ENCODE measurements at regions not wholly inside any gene's neighbourhood (a gene's known extent, or its start where the extent isn't known, plus 50 kb on each side); places are given as distances from the start of the nearest gene placed in this dataset.
"Not testable (repeated sequence)": the region's sequence is repeated elsewhere in the genome, so short reads cannot be mapped to it uniquely, and the experiment has no call there.

GRCh38 chr16:9345046-9345445, 253.6 kb downstream of the HAPSTR1 start:
- no peak for TF ChIP-seq CTCF (IDR thresholded peaks at IDR 0.05; ENCODE audit: low read depth, low read length)
- no peak for DNase-seq (ENCODE audit: low read depth in 2 of 2)
- H3K4me3 ChIP-seq (replicated peaks in 1 of 2; ENCODE audit: low read depth in 2 of 2, low read length in 2 of 2) = no peak overlapping the region

- no peak for DNase-seq (ENCODE audit: low read depth in 2 of 2)
- no peak for TF ChIP-seq CTCF (IDR thresholded peaks at IDR 0.05; ENCODE audit: low read depth, low read length)
- no peak overlapping the region for H3K4me3 ChIP-seq (replicated peaks in 1 of 2; ENCODE audit: low read depth in 2 of 2, low read length in 2 of 2)
Observed at GRCh38 chr16:9345880-9346279, 254.4 kb downstream of the HAPSTR1 start.

GRCh38 chr16:9348912-9349311, 257.5 kb downstream of the HAPSTR1 start:
- no peak for TF ChIP-seq CTCF (IDR thresholded peaks at IDR 0.05; ENCODE audit: low read depth, low read length)
- DNase-seq (ENCODE audit: low read depth in 2 of 2) = no peak
- no peak overlapping the region for H3K4me3 ChIP-seq (replicated peaks in 1 of 2; ENCODE audit: low read depth in 2 of 2, low read length in 2 of 2)

GRCh38 chr16:9349373-9349960, 258.0 kb downstream of the HAPSTR1 start:
- not testable (repeated sequence) for H3K4me3 ChIP-seq (replicated peaks in 1 of 2; ENCODE audit: low read depth in 2 of 2, low read length in 2 of 2); DNase-seq (ENCODE audit: low read depth in 2 of 2)

- not testable (repeated sequence) for H3K4me3 ChIP-seq (replicated peaks in 1 of 2; ENCODE audit: low read depth in 2 of 2, low read length in 2 of 2); DNase-seq (ENCODE audit: low read depth in 2 of 2)
Observed at GRCh38 chr16:9350119-9350799, 258.8 kb downstream of the HAPSTR1 start.

- no peak overlapping the region for H3K4me3 ChIP-seq (replicated peaks in 1 of 2; ENCODE audit: low read depth in 2 of 2, low read length in 2 of 2)
- no peak for DNase-seq (ENCODE audit: low read depth in 2 of 2)
- no peak for TF ChIP-seq CTCF (IDR thresholded peaks at IDR 0.05; ENCODE audit: low read depth, low read length)
Observed at GRCh38 chr16:9351440-9351839, 260.0 kb downstream of the HAPSTR1 start.

- DNase-seq (ENCODE audit: low read depth in 2 of 2) = no peak
- H3K4me3 ChIP-seq (replicated peaks in 1 of 2; ENCODE audit: low read depth in 2 of 2, low read length in 2 of 2) = no peak overlapping the region
- no peak for TF ChIP-seq CTCF (IDR thresholded peaks at IDR 0.05; ENCODE audit: low read depth, low read length)
Observed at GRCh38 chr16:9351841-9352434, 260.5 kb downstream of the HAPSTR1 start.
